ENCODE measurements at regions not wholly inside any gene's neighbourhood (a gene's known extent, or its start where the extent isn't known, plus 50 kb on each side); places are given as distances from the start of the nearest gene placed in this dataset.

DNA sequence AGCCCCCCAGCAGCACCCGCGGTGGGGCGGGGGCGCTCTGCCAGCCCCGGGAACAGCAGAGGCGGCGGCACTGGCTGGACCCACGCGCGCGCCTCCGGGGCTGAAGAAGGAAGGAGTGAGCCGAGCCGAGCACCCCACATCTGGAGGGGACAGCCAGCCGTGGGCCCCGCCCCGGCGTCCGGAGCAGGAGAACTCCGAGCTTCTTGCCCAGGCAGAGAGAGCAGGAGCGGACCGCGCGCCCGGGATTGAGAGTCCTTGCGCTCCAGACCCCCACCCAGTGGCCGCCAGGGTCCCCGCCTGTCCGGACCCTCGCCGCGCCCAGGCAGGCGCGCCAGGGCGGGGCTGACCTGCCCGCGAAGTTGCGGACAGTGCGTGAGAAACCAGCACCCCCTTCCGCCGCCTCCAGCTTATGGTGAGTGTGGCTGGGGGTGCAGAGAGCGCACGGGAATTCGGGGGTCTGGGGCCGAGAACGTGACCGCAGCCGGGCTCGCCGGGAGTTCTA is 921.9 kb upstream of the EEF2KMT start:
- TF ChIP-seq ZNF274 (IDR thresholded peaks at IDR 0.05; ENCODE audit: low read depth, low read length) (no peak), SUZ12 (IDR thresholded peaks at IDR 0.05; ENCODE audit: extremely low read depth, insufficient read depth, insufficient read length) (no peak), YY1 (IDR thresholded peaks at IDR 0.05; ENCODE audit: insufficient read depth, insufficient read length) (no peak)
